ENCODE measurements at regions not wholly inside any gene's neighbourhood (a gene's known extent, or its start where the extent isn't known, plus 50 kb on each side); places are given as distances from the start of the nearest gene placed in this dataset.
A peak's percentile ranks its signal among the peaks of the same experiment; 100 is the strongest.

DNA sequence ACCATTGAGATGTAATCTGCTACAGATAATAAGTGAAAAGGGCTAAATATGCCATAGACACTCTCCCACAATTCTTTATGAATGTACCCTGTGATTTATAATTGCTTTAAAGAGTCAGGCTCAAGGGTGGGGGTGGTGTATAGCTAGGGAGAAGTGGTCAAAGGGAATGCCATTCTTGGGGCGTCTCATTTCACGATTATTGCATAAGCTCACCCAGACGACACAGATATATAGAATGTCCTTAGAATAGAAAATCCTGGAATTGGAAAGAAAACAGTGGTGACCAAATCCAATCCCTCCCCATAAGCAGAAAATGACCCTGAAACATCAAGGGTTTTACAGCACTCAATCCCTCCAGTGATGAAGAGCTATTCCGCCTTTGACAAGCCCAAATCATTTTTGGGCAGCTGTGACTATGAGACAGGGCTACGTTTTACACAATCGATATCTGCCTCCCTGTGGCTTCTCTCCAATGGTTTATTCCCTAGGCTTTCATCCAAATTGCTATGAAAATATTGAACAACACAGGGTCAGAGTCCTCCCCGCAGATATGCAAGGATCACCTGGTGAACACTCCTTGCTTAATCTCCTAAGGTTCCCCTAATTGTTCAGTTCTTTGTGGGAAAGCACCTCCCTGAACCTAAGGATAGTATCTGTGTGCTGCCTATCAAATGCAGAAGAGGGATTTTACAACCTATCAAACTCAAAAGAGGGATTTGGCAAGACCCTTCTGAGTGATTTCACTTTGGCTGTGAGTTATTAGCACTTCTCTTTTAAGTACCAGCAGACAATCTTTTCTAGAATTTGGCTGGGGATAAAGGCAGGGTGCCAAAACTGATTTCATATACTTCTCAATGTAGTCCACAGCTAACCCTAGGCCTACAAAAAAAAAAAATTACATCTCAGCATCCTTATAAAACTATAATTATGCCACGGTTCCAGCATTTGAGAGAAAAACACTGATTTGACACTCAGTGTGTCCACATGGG lies 144.9 kb upstream of the CDH6 start:
- DNase-seq: no peak

DNA sequence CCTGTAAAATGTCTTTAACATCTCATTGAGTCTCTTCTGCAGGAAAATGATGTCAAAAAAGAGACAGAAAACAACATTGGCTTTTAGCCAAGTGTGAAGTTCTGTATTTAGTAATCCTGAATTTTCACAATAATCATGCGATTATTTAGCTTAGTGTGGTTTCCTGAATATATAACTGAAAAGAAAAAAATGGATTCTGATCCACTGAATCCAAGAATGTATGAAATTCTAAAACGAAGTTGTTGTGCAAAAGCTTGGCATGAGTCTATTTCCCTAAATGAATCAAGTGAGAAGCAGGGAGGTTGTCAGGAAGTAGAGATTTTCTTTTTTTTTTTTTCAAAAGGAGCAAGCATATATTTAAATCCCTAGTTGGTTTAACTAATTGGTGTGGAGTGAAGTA lies 145.9 kb upstream of the CDH6 start:
- no peak for DNase-seq

DNA sequence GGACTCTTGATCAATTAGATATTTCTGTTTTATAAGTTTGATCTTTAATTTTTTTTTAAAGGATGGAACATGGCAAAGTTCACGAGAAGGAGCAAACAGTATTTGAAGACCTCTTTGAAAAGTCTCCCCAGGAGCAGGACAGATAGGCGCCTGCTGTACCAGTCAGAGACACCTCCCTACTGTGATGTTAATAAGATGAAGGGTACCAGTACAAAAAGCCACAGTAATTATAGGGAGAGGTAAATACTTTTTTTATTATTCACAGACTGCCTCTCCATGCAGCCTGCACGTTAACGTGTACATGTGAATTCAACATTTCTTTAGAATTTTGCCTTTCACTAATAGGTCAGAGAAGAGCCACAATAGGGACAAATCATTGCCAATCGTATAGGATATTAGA lies 146.5 kb upstream of the CDH6 start:
- DNase-seq: no peak

DNA sequence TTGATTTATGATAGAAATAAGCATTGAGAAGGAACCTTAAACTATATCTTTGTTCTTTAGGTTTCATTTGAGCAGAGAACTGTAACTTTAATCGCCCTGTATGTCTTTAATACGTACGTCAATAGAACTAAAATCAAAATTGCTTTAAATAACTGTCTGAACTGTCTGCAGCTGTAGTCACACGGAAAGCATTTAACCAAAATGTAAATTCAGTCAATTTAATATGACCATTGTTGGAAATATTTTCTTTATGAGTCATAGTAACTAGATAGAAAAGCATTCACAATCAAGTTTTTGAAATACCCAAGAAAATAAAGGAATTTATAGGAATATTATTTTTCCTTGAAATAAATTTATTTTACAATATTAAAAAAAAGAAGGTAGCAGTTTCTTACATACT lies 157.1 kb upstream of the CDH6 start:
- DNase-seq: peak; percentile 81

DNA sequence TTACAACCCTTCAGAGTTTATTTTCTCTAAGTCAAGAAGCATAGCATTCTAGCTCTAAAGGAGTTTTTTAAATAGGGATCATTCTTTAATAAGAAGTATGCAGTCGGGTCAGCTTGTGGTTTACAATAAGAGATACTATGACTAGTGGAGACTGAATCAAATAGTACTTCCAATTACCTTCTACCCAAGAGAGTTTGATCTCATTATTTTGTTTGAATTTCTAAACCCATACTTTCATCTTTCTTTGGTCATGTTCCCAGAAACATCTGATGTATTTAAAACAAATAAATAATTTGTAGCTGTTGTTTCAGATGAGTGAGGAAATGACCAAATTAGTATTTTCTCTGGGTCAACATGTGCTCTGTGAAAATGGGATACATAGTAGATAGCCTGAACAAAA lies 160.2 kb upstream of the CDH6 start:
- peak; percentile 32 for DNase-seq

DNA sequence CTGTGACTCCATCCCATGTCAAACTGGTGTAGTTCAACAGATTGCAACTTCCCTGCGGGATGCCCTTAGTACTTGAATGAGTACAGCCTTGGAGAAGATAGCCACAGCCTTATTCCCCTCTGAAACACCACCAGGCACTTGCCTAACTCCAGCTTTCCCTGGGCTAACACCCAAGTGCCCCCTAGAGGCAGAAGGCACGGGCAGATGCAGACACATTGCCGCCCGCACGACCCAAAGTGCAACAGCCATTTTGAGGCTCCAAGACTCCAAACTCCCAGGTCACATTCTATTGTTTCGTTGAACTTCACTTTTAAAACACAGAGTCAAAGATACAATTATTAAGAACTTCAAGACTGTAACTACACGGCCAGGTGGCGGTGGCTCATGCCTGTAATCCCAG lies 163.6 kb upstream of the CDH6 start:
- DNase-seq: no peak

DNA sequence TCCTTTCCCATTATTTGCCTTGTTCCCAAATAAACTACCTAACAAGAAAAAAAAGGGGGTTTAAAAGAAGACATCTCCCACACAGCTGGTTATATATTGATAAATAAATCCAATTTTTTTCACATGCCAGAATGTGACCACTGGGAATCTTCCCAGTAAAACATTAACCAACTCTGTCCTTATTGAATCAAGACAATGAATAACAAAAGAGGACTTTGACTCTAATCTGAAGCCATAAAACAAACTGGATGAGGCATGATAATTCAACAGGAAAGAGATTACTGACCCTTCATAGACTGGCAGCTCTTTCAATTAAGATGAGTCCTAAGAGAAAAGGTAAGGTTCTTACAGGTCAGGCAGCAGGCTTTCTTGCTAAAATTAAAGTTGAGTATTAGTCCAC lies 165.8 kb upstream of the CDH6 start:
- DNase-seq: no peak

DNA sequence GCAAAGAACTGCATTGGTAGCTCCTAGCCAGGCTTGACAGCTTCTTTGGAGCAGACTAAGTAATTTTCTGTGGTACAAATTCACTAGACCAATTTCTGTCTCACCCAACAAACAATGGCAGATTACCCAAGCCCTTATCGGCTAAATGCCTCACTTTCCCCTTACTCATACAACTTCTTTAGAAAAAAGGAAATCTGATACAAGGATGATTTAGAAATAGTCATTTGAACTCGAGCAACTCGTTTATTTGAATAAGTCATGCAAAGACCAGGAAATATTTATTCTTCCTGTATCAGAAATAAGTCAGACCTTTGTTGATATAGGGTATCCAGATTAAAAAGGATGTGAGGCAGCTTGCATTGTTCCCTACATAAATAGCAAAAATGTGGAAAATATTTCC lies 170.4 kb upstream of the CDH6 start:
- DNase-seq: peak; percentile 52

DNA sequence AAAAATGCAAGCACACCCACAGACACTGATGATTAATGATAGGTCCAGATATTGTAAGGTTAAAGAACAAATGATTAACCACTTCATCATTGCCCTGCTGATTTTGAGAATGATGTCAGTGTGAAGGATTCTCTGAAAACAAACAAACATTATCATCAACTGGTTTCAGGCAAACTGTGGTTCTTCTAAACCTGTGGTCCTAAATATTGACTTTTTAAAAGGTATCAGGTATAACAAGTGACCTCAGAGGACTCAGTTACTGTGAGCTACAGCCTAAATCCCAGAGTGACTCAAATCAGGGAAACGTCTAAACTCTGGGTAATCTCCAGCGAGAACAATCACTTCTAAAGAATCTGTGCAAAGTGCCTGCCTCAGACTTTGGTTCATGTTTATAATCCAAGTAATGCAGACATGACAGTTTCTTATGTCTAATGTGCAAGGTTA lies 172.3 kb upstream of the CDH6 start:
- DNase-seq: peak; percentile 58

DNA sequence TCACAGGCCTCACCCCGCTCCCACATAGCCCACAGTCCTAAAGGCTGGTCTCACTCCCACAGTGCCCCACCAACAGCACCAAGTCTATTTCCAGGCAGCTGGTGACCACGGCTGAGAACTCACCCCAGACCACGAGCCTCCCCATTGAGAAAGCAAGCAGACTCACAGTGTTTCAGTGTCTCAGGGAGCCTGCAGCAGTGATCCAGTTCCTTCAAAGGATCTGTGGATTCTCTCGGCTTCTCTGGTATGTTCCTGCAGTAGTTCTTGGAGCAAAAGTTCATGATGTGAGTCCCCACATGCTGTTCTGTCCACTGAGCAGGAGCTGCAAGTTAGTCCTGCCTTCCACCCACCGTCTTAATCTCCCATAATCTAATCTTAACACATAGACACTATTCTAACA lies 185.3 kb upstream of the CDH6 start:
- DNase-seq: no peak

DNA sequence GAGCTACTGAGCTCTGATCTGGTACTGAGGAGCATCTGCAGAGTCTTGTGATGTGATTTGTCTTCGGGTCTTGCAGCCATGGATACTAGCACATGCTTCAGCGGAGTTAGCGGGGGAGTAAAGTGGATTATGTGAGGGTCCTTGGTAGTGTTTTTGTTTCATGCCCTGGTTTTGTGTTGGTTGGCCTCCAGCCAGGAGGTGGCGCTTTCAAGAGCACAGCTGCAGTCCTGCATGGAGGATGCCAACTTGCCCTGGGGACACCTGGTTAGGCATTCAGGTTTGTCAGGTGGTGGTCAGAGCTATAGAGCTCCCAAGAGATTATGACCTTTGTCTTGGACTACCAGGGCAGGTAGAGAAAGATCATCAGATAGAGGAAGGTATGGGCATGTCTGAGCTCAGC lies 185.8 kb upstream of the CDH6 start:
- DNase-seq: no peak

DNA sequence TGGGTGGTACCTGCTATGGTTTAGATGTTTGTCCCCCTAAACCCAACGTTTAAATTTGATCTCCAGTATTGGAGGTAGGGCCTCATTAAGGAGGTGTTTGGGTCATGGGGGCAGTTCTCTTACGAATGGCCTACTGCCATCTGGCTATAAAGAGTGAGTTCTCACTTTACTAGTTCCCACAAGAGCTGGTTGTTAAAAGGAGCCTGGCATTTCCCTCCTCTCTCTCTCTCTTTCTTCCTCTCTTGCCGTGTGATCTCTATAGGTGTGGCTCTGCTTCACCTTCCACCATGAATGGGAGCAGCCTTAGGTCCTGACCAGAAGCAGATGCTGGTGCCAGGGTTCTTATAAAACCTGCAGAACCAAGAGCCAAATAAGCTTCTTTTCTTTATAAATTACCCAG lies 193.2 kb upstream of the CDH6 start:
- no peak for DNase-seq

DNA sequence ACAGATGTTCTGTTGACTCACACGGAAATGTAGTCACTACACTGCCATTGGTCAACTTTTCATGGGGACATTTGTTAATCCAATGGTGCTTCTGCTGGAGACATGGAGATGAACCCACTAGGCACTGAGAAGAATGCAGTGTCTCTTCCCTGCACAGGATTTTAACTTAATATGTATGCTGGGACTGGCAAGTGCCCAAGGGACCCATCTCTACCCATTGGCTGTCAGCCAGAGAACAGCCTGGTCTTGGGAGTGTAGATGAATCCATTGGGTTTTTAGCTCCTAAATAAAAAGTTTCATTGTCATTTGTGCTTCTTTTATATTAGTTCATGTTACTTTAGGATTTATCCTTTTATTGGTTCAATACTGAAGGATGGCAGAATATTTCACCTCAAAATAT lies 195.8 kb upstream of the CDH6 start:
- peak; percentile 1 for DNase-seq

DNA sequence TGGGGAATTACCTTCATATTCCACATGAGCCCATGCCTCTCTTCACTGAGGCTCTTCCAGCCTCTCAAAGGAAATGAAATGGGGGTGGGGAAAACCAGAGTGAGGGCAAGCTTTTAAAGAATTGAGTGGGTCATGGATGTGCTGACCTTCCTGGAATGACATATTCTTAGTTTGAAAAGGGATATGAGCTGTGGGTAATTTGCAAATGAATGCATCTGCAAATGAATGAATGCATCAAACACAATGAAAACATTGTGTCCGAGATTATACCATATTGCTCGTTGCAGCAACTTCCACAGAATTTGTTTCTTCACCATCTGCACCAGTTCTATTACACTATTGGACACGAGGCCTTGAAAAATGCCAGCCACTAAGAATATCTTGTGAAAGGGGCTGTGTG lies 198.6 kb upstream of the CDH6 start:
- no peak for DNase-seq

DNA sequence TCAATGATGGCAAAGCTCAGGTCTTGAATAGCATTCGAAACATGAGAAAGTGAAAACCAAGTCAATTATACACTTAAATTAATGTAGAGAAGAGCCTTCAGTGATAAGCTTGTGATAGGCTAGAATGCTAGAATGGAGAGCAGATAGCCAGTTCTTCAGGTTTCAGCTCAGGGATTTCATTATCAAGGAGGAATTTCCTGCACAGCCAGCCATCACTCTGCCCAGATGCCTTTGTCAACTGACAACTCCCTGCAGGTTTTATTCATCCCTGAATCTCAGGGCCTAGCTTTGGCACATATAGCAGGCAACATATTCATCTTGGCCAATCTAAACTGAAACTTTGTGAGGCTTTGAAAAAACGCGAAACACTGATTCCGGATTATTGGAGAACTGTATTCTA lies 199.3 kb upstream of the CDH6 start:
- no peak for DNase-seq

DNA sequence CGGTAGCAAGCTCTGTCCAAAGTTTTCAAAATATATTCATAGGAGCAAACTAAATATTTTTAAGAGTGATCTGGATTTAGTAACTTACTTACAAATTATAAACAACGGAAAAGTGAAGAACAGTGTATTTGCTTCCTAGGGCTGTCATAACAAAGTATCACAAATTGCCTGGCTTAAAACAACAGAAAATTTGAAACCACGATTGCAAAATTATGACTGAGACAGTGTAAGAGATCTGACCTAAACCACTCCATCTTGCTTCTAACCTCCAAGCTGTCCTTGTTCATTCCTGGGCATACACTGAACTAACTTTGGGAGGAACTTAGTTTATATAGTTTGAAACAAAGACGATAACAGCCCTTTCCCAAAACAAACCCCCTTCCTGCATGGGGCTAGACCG lies 202.0 kb upstream of the CDH6 start:
- DNase-seq: no peak

DNA sequence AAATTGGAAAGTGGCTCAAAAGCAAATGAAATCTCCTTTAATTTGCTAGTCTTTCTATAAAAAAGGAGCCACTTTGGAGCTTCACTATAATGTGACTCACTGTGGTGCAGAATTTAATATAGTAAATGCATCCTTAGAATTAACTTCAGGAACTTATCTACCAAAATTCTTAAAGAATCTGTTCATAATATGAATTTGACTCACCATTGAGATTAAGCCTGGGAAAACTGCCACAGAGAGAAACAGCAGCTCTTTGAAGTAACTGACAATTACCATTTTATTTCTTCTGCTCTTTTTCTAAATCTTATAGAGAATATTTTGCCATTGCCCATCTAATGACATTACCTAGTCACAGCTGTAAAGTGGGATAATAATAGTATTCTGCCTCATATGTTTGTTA lies 211.9 kb upstream of the CDH6 start:
- DNase-seq: peak; percentile 34

DNA sequence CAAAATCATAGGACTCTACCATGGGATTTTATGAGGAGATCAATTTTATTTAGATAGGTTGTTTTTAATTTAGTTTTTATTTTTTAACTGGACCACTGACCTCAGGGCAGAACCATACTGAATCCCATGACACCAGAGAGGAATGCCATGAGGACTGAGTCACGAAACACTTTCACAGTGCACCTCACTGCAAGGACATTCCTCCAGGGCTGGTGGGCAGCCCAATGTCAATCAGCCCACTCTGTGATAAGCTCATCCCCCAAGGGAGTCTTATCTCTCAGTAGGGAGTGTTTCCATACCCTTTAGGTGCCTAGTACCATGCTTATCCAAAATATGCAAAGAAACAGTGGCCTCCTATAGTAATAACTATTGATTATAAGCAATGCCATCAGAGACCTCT lies 224.5 kb upstream of the CDH6 start:
- DNase-seq: peak; percentile 14

DNA sequence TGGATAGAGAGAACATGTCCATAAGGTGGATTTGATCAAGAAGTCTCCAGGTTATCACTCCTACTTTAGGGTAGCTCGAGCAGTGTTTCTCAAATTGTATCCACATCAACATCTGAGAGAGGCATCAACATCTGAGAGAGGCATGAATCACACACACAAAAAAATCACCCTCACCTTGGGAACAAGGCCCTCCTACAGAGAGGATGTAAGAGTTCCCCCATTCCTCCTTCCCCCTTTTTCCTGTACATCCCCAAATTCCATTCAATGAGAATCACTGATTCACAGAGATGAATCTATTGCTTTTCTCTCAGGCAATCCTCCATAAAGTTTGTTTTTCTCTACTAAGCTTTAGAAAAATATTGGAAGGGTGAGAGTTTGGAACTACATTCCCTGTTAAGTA lies 233.4 kb upstream of the CDH6 start:
- DNase-seq: peak; percentile 15

DNA sequence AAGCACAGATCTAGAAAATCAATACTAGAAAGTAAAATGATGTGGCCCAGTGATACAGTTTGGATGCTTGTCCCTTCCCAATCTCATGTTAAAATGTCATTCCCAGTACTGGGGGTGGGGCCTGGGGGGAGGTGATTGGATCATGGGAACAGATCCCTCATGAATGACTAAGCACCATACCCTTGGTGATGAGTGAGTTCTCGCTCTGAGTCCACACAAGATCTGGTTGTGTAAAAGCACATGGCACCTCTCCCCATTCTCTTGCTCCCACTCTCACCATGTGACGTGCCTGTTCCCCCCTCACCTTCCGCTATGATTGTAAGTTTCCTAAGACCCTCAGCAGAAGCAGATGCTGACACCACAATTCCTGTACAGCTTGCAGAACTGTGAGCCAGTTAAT lies 234.2 kb upstream of the CDH6 start:
- peak; percentile 45 for DNase-seq

DNA sequence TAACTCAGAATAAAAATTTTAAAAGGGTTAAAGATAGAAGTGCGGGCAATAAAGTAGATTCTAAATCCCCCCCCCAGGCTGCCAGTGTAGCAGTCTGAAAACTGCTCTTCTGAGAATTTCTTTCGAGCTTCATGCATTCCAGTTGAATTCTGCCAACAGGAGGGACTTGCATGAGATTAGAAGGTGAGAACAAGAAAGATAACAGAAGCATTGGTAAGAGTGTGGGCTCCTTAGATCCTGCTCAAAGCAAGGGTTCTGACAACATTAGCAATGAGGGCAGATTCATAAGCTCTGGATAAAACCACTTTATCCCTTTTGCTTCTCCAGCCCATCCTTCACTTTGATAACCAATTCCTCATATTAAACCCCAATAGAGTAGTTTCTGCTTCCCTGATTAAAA lies 235.9 kb upstream of the CDH6 start:
- DNase-seq: no peak

DNA sequence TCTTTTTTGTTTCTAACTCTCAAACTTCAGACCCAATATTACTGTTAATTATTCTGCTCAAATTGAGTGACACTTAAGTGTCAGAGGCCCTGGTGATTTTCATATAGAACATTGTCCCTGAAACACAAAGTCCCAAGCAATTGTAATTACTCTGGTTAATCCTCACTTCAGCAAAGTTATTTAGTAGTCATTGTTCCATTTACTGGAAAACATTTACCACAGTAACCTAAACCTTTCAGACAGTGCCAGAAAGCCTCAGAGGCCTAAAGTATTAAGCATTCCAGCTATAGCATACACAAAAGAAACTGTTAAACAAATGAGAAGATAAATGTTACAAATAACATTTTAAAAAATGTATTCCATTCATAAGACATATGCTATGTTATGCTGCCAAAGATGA lies 237.2 kb upstream of the CDH6 start:
- no peak for DNase-seq

DNA sequence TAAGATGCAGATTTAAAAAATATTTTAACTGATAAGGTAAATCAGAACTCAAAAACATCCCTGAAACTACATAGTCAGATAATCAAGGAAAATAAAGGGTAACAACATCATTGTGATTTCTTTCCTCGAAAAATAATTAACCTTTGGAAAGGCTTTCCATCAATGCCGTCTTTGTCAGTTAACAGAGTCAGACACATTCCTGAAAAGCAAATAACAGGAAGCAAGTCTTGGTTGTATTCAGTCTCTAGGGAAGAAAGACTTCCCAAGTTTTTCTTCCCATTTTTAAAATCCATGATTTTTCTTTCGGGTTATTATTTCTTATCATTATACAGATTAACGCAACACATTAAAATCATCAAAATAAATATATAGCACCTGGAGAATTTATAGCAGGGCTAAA lies 256.4 kb upstream of the CDH6 start:
- DNase-seq: no peak

DNA sequence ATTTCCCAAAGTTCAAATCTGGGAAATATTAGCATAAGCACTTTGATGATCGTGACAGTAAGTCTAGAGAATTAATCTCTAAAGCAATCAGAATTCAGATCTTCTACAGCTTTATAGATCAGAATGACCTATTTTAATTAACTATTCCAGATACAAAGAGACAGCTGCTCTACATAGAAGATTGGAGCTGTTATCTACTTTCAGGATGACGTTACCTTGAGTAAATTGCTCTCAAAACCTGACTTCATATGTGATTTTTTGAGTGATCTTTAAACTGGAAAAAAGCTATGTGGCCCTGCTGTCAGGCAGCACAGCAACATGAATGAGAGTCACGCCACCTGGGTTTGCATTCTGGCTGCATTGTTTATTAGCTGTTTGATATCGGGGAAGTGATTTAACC lies 259.9 kb upstream of the CDH6 start:
- DNase-seq: no peak
